A549 (cell line): ENCODE measurements at regions not wholly inside any gene's neighbourhood (a gene's known extent, or its start where the extent isn't known, plus 50 kb on each side); places are given as distances from the start of the nearest gene placed in this dataset.

Experiments used
- BHLHE40 ChIP-seq: IDR thresholded peaks from 2 replicates; pipeline ENCODE4 v1.6.1; 2012; ENCODE audit warnings: low read depth, low read length, inconsistent platforms
- ESRRA ChIP-seq: fragments of 150-350 bp; IDR thresholded peaks from 2 replicates; pipeline ENCODE4 v1.6.1; 2014; ENCODE audit warnings: mild to moderate bottlenecking, low read length, borderline replicate concordance
- KDM5A ChIP-seq: fragments of 200-600 bp; sonication (generic); IDR thresholded peaks from 2 replicates; pipeline ENCODE4 v1.6.1; 2016; ENCODE audit warnings: antibody characterized with exemption, mild to moderate bottlenecking
- MAFK ChIP-seq: fragments of 450-650 bp; IDR thresholded peaks from 2 replicates; pipeline ENCODE4 v1.6.1; 2014; ENCODE audit not compliant: partially characterized antibody
- MAX ChIP-seq: IDR thresholded peaks from 2 replicates; pipeline ENCODE4 v1.6.1; 2012
- NFE2L2 ChIP-seq: fragments of 150-350 bp; conservative IDR thresholded peaks from 2 replicates; pipeline ENCODE4 v1.6.1; 2014; ENCODE audit warnings: low read length
- POLR2A ChIP-seq: IDR thresholded peaks from 2 replicates; pipeline ENCODE4 v1.6.1; 2012; ENCODE audit warnings: mild to moderate bottlenecking, low read length
- RAD21 ChIP-seq, 2 experiments: fragments of >200 bp in 1 of 2; sonication (Bioruptor Twin) in 1 of 2; formaldehyde crosslinking in 1 of 2; IDR thresholded peaks in 1 of 2; conservative IDR thresholded peaks in 1 of 2; 2 replicates in 1 of 2; 3 replicates in 1 of 2; pipeline ENCODE4 v1.6.1; 2012 to 2018; ENCODE audit warnings: inconsistent platforms in 1 of 2
- SREBF2 ChIP-seq: fragments of 450-650 bp; IDR thresholded peaks from 2 replicates; pipeline ENCODE4 v1.6.1; 2014; ENCODE audit warnings: mild to moderate bottlenecking, moderate library complexity
- TP53 ChIP-seq: fragments of 250-450 bp; sonication (Bioruptor Pico); IDR thresholded peaks from 2 replicates; pipeline ENCODE4 v1.5.0; 2021; ENCODE audit warnings: mild to moderate bottlenecking, moderate library complexity
- TF ChIP-seq, protein P1 (sequence below): fragments of >200 bp; sonication (Bioruptor Twin); formaldehyde crosslinking; IDR thresholded peaks from 3 replicates; pipeline ENCODE4 v1.5.1; 2016

DNA sequence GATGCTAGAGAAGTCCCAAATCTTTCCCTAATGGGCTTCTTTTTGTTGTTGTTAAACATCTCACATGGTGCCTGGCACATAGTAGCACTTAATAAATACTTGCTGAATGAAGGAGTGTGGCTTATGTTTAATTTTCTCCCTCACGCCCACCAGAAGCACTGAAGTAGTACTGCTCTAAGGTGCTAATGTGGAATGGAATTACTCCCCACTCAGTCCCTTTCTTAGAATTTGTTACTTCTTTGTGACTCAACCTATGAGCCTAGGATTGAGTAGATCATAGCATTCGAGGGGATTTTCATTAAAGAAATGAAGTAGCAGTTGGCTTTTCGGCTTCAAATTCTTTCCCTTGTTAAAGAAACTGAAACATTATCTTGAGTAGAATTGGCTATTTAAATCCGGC, 192.8 kb downstream of the CLIC5 start:
- TF ChIP-seq POLR2A: no peak
- TF ChIP-seq SREBF2: no peak
- TF ChIP-seq, protein P1, sequence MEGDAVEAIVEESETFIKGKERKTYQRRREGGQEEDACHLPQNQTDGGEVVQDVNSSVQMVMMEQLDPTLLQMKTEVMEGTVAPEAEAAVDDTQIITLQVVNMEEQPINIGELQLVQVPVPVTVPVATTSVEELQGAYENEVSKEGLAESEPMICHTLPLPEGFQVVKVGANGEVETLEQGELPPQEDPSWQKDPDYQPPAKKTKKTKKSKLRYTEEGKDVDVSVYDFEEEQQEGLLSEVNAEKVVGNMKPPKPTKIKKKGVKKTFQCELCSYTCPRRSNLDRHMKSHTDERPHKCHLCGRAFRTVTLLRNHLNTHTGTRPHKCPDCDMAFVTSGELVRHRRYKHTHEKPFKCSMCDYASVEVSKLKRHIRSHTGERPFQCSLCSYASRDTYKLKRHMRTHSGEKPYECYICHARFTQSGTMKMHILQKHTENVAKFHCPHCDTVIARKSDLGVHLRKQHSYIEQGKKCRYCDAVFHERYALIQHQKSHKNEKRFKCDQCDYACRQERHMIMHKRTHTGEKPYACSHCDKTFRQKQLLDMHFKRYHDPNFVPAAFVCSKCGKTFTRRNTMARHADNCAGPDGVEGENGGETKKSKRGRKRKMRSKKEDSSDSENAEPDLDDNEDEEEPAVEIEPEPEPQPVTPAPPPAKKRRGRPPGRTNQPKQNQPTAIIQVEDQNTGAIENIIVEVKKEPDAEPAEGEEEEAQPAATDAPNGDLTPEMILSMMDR: no peak
- TF ChIP-seq TP53 (CRISPR knock-in tag): no peak
- TF ChIP-seq ESRRA: no peak
- no peak for TF ChIP-seq KDM5A
- no peak for TF ChIP-seq MAX
- no peak for TF ChIP-seq NFE2L2
- TF ChIP-seq RAD21 (conservative IDR thresholded peaks at IDR 0.05 in 1 of 2, IDR thresholded peaks at IDR 0.05 in 1 of 2): no peak
- TF ChIP-seq MAFK: no peak
- TF ChIP-seq BHLHE40: no peak
